ENCODE measurements at regions not wholly inside any gene's neighbourhood (a gene's known extent, or its start where the extent isn't known, plus 50 kb on each side); places are given as distances from the start of the nearest gene placed in this dataset.
"Not testable (repeated sequence)": the region's sequence is repeated elsewhere in the genome, so short reads cannot be mapped to it uniquely, and the experiment has no call there.

DNA sequence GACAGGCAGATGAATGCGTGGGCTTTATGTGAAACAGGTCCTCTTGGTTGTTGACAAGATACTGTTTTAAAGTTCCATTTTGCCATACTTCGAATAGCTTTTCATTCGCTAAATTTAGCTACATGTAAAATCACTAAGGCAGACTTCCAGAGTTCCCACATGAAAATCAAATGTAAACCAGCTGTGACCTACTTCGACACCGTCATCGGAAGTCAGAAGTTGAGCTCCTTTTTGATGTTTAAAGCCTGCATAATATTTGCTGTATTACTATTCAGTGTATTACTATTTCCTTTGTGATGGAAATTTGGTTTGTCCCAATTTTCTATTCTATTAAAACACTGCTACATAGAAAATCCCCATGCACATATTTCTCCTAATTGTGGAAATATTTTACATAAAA, 115.3 kb downstream of the IGLL1 start:
- TF ChIP-seq MAFK (IDR thresholded peaks at IDR 0.05; ENCODE audit: low read length); TAF1 (IDR thresholded peaks at IDR 0.05; ENCODE audit: control insufficient read depth, extremely low read depth, insufficient read depth, low read length, severe bottlenecking): not testable (repeated sequence)
- TF ChIP-seq, protein P1, sequence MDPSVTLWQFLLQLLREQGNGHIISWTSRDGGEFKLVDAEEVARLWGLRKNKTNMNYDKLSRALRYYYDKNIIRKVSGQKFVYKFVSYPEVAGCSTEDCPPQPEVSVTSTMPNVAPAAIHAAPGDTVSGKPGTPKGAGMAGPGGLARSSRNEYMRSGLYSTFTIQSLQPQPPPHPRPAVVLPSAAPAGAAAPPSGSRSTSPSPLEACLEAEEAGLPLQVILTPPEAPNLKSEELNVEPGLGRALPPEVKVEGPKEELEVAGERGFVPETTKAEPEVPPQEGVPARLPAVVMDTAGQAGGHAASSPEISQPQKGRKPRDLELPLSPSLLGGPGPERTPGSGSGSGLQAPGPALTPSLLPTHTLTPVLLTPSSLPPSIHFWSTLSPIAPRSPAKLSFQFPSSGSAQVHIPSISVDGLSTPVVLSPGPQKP (CRISPR knock-in tag; IDR thresholded peaks at IDR 0.05) = not testable (repeated sequence)

Data from K562 (cell line).